GM21515 (cell line): ENCODE measurements at regions not wholly inside any gene's neighbourhood (a gene's known extent, or its start where the extent isn't known, plus 50 kb on each side); places are given as distances from the start of the nearest gene placed in this dataset.
"Not testable (repeated sequence)": the region's sequence is repeated elsewhere in the genome, so short reads cannot be mapped to it uniquely, and the experiment has no call there.

Experiments
- ATAC-seq: cut with Tn5 transposase; IDR thresholded peaks from one replicate; pipeline ENCODE4 v1.9.1; 2021; ENCODE audit not compliant: unreplicated experiment

DNA sequence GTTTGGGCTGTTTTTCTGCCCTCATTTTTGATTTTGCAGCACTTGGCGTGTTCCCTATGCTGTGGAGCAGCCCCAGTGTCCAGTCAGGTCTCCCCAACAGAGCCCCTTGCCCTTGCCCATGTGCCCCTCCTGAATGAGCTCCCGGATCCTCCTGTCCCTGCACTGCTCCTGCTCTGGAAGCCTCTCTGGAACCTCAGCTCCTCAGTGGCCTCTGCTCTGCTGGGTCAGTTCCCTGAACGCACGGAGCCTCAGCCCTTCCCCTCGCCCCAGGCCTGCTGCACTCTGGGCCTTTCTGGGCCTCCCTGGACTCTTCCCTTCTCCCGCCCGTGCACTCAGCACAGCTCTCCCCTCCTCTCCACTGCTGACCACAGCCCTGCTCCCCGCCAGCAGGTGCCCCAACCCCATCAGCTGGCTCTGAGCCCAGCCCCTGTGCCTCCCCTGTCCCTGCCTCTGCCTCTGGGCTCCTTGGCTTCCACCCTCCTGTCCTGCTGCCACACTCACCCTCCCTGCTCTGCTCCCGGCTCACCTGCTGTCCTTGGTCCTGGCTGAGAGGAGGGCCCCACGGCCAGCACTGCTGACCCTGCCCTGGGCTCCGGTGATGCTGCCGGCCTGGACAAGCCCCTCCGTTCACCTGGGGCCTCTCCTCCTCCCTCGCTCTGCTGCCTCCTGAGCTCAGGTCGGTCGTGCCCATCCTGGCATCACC lies 220.6 kb downstream of the TMEM121 start:
- ATAC-seq, result not testable (repeated sequence)

DNA sequence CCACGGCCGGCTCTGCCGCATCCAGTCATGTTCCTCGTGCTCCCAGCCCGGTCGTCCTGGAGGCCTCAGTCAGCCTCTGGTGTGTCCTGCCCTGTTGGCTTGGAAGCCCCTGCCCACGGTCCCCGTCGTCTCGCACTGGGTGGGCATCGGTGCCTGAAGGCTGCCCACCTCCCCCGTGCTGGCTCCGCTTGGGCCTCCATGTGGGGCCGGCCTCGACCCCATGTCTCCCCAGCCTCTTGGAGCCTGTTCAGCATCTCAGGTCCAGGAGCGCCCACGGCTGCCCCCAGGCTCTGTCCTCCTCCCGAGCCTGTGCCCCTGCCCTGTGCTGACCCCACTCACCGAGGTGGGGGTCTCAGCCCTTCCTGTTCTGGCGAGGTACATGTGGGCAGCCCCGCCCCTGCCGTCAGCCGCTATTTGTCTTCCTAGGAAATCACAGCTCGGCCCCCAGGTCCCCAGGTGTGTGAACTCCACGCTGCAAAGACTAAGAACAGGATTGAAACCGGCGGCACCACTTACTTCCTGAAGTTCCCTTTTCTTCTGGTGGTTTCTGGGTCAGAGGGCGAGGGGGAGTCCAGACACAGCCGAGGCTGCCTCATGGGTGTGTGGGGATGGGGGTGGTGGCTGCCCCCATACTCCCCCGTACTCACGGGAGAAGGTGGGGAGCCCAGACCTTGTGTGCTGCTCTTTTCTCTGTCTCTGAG lies 221.3 kb downstream of the TMEM121 start:
- ATAC-seq, result not testable (repeated sequence)

DNA sequence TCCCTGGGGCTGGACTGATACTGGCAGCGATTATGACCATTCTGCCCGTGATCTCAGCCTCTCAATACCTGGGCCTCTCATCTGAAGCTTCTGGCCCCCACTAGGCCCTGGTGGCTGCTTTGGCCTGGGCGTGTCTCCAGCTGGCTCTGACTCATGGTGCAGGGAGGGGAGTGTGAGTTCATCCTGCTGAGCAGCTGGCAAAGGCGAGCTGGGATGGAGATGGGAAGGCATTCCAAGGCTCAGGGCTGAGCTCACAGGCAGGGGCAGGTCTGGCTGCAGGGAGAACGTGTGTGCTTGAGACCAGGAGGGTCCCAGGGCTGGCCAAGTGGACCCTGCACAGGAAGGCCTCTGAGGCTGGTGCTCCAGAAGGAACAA lies 221.8 kb downstream of the TMEM121 start:
- ATAC-seq, result no peak

DNA sequence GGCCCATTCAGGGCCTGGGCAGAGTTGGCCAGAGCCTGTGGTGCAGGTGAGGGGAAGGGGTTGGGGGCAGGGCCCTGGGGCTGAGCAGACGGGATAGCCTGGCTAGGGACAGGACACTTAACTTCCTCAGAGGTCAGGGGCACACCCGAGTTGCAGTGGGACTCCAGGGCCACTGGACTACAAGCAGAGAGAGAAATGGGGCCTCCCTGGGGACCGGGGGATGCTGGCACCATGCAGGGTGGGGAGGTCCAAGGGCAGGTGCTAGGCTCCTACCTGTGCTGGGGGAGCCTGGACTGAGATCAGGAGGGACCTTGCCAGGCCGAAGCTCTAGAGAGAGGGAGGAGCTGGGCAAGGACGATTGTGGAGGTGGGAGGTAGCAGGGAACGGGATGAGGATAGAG lies 222.3 kb downstream of the TMEM121 start:
- ATAC-seq, result not testable (repeated sequence)

DNA sequence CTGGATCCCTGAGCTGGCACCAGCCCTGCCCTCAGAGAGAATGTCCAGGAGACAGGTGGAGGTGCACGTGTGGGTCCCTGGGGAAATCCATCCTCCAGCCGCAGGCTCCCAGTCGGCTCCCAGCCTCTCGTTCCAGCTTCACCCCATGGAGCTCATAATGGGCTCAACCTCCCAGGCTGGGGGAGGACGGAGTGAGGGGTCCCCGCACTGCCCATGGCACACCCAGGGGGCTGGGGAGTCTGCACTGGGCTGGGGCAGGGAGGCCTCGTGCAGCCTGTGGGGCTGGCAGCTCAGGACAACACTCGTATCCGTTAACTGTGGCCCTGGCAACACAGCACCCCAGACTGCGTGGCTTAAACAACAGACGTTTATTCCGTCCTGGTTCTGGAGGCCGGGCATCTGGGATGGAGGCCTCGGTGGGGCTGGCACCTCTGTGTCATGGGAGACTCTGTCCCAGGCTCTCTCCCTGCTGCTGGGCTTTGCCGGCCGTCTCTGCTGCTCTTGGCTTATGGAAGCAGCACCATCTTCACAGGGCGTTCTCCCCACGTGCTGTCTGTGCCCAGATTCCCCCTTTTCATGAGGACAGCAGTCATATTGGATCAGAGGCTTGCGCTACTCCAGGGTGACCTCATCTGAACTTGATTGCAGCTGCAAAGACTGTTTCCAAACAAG lies 223.6 kb downstream of the TMEM121 start:
- not testable (repeated sequence) for ATAC-seq

DNA sequence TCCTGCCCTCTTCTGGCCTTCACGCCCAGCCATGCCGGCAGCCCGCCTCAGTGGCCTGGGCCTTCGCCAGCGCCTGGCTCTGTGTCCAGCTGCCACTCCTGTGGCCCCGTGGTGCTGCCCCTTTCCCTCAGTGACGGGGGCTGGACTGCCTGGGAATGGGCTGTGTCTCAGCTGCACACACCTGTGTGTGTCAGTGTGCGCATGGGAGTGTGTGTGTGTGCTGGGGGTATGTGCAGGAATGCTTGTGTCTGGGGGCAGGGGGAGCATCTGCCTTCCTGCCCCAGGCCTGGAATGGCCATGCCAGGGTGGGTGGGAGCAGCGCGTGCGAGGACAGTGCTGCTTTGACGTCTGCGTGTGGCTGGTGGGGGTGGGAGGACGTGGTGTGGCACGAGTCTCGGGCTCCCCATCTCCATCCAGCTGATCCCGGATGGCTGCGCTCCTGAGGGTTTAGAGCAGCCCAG lies 224.9 kb downstream of the TMEM121 start:
- not testable (repeated sequence) for ATAC-seq

DNA sequence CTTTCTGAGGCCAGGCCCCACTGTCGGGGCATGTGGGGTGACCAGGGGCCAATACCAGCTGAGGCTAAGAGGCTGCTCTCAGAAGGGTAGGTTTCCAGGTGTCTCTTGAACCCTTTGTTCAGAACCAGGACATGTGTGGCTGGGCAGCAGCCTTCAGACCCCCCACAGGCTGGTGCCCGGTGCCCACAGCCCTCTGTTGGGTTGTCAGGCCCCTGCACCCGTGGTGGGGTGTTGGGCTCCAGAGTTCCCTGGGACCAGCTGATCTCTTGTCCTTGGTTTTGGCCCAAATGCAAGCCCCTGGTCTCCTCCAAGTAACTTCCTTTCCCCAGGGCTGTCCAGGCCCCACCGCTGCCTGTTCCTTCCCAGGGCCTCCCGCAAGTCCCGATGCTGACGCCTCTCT lies 226.0 kb downstream of the TMEM121 start:
- not testable (repeated sequence) for ATAC-seq

DNA sequence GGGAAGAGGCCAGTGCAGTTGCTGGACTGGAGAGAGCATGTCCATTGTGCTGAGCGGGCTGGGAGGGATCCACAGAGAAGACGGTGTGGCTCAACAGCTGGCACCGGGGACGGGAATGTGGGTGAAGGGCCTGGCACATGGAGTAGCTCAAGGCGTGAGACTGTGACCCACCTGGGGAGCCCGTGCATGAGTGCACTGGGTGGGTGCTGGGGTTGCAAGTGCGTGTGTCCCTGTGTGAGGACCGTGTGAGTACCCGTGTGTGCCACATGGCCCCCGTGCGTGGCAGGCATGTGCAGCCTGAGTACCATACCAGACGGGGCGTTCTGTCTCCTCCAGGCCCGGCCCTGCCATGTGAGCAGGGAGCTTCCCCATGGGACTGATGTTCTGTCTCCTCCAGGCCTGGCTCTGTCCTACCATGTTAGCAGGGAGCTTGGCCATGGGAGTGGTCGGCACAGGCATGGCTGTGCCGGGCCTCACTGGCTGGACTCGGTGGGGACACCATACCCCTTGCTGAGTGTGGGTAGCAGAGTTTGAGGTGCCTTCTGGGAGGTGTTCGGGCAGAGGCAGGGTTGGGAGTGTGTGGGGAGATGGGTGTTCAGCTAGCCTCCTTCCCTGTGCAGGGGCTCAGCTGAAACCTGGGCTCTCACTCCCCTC lies 234.4 kb downstream of the TMEM121 start:
- ATAC-seq, result no peak

DNA sequence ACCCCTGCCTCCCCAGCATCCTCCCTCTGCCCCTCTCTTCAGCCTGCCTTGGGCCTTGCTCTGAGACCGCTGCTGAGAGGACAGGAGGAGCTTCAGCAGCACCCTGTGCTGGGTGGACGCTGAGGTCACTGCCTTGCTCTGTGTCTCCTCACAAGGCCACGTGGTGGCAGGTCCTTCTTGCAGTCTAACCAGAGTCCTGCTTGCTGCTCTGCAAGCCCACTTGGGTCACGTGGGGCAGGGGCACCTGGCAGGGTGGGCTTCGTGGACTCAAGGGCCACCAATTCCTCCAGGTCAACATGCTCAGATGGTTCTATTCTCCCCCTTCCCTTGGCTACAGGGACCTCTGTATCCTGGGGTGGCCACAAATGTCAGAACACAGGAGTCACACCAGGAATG lies 235.0 kb downstream of the TMEM121 start:
- ATAC-seq, result not testable (repeated sequence)

DNA sequence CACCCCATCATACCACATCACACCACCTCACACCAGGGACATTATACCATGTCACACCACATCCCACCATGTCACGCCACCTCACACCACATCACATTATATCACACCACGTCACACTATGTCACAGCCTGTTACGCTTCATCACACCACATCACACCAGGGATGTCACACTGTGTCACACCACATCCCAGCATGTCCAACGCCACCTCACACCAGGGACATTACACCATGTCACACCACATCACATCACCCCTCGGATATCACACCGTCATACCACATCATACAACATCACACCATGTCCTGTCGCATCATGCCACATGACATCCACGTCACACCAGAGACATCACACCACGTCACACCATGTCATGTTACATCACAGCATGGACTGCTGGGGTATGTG lies 235.5 kb downstream of the TMEM121 start:
- no peak for ATAC-seq

DNA sequence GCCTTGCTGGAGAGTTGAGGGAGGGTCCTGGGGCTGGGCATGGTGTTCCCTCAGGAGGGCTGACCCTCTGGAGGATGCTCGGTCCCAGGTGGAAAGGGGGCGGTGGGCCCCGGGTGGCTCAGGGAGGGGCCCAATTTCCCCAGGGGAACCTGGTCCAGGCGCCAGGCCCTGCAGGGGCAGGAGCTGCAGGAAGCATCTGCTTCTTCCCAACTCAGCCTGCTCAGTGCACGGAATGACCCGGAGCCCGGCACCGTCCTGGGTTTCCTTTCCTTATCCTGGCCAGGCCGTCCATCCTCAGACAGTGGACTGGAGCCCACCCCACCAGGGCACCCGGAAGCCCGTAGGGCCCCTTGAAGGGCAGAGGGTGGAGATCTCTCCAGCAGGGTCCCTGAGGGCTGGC lies 235.9 kb downstream of the TMEM121 start:
- ATAC-seq, result not testable (repeated sequence)

DNA sequence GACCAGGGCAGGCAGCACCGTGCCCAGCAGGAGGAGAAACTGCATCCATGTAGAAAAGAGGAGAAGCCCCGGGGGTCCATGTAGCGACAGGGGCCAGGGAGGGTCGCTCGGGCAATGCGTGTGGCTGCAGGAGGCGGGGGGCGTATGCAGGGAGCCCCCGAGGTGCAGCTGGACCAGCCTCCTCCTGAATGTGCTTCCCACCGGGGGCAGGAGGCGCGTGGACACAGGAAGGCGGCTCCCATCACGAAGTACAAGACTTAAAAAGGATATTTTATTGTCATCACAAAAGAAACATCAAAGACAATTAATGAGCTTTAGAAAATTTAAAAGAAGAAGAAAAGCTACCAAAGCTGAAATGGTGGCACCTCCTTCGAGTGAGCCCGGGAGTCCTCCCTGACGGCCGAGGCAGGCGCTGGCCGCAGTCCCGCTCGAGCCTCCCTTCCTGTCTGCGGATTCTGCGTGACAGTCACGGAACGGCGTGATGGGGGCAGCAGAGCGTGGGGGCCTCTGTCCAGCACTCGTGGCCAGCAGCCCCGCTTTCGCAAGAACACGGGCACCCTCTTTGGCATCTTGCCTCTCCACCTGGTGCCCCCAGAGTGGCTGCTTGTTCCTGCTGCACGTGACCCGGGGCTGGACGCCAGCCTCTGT lies 238.0 kb downstream of the TMEM121 start:
- not testable (repeated sequence) for ATAC-seq

DNA sequence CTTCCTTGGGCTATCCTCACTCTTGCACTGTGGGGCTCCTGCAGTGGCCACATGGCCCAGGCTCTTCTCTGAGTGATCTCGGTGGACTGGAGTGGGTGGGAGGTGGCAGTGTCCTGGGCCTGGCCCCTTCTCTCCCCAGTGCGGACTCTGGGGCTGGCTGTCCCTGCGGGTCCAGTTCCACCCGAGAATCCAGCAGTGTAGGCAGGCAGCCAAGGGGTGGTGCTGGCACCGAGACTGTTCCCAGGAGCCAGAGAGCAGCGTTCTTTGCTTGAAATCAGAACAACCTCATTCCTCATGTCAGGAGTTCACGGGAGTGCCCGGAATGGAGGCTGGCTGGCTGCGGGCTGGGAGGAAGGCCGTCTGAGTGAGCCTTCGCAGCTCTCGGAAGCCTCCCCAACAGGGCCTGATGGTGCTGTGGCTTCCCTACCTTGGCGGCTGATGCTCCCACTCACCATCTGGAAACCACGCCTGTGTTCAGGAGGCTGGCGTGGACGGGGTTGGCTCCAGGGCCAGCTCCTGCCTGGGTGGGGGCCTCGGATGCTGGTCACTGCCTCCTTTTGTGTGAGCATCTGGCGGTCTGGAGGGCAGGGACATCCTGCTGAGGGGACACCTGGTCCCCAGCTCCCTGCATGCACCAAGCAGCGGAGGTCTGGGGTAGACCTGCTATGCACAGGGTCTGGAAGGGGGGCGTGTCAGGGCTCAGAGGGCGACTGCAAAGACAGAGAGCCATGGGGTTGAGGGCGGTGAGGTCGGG lies 238.9 kb downstream of the TMEM121 start:
- not testable (repeated sequence) for ATAC-seq

DNA sequence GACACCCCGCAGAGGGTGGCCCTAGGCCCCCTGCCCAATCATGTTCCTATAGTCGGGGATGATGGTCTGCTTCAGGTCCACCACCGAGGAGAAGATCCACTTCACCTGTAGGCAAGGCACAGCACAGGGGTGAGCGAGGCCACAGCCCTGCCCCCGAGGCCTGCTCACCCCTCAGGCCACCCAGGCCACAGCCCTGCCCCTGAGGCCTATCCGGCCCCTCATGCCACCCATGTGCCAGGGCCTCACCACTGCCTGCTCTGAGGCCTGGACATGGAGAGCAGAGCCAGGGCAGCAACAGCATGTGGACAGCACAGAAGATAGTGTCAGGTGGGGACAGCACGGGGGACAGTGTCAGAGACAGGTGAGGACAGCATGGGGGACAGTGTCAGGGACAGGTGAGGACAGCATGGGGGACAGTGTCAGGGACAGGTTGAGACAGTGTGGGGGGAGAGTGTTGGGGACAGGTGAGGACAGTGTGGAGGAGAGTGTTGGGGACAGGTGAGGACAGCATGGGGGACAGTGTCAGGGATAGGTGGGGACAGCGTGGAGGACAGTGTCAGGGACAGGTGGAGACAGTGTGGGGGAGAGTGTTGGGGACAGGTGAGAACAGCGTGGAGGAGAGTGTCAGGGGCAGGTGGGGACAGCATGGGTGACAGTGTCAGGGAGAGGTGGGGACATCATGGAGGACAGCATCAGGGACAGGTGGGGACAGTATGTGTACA lies 239.7 kb downstream of the TMEM121 start:
- no peak for ATAC-seq

DNA sequence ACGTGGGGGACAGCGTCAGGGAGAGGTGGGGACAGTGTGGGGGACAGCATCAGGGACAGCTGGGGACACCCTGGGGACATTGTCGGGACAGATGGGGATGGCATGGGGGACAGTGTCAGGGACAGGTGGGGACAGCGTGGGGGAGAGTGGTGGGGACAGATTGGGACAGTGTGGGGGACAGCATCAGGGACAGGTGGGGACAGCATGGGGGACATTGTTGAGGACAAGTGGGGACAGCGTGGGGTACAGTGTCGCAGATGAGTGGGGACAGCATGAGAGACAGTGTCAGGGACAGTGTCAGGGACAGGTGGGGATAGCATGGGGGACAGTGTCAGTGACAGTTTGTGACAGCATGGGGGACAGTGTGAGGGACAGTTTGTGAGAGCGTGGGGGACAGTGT lies 240.9 kb downstream of the TMEM121 start:
- no peak for ATAC-seq

DNA sequence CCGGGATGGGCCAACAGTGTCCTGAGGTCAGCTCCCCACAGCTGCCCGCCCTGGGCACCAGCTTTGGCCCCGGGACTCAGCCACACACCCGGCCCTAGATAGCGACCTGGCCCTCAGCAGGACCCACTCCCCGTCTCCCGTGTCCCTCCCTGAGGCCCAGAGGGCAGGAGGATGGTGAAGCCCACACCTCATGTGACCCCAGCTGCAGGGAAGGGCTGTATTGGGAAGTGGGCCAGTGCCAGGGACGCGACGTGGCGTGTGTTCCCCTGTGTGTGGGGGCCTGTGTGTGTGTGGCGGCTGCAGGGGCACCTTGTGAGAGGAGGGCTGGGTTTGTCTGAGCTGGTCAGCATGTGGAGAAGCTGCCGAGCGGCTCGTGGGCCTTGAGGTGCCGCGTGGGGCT lies 241.7 kb downstream of the TMEM121 start:
- not testable (repeated sequence) for ATAC-seq

DNA sequence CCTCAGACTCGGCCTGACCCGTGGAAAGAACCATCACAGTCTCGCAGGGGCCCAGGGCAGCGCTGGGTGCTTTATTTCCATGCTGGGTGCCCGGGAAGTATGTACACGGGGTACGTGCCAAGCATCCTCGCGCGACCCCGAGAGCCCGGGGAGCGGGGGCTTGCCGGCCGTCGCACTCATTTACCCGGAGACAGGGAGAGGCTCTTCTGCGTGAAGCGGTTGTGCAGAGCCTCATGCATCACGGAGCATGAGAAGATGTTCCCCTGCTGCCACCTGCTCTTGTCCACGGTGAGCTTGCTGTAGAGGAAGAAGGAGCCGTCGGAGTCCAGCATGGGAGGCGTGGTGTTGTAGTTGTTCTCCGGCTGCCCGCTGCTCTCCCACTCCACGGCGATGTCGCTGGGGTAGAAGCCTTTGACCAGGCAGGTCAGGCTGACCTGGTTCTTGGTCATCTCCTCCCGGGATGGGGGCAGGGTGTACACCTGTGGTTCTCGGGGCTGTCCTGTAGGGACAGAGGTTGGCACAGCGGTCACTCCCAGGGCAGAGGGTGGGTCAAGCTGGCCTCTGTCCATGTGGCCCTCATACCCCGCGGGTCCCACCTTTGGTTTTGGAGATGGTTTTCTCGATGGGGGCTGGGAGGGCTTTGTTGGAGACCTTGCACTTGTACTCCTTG lies 242.8 kb downstream of the TMEM121 start:
- not testable (repeated sequence) for ATAC-seq

DNA sequence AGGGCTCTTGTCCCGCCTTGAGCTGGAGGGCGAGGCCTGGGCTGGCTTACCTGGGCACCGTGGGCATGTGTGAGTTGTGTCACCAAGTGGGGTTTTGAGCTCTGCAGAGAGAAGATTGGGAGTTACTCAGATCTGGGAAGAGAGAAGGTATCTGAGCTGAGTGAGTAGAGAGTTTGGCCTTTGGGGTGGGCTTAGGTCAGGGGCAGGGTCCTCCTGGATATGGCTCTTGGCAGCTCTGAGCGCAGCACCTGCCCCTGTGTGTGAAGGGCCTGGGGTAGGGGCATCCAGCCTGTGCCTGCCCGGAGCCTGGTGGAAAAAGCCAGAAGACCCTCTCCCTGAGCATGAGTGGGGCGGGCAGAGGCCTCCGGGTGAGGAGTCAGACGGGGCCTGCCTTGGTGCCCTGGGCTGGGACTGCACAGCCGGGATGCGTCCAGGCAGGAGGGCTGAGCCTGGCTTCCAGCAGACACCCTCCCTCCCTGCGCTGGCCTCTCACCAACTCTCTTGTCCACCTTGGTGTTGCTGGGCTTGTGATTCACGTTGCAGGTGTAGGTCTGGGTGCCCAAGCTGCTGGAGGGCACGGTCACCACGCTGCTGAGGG lies 244.3 kb downstream of the TMEM121 start:
- ATAC-seq, result not testable (repeated sequence)
